ENCODE measurements at regions not wholly inside any gene's neighbourhood (a gene's known extent, or its start where the extent isn't known, plus 50 kb on each side); places are given as distances from the start of the nearest gene placed in this dataset.

- TF ChIP-seq NRF1 (IDR thresholded peaks at IDR 0.05; ENCODE audit: low read depth, low read length) (no peak), JUN (IDR thresholded peaks at IDR 0.05; ENCODE audit: low read depth, low read length) (no peak)
Observed at GRCh38 chr4:56231410-56231809, 155.9 kb downstream of the AASDH start (continued).
